ENCODE measurements at regions not wholly inside any gene's neighbourhood (a gene's known extent, or its start where the extent isn't known, plus 50 kb on each side); places are given as distances from the start of the nearest gene placed in this dataset.
A peak's percentile ranks its signal among the peaks of the same experiment; 100 is the strongest.

- Histone ChIP-seq H3K4me3 (ENCODE audit: control insufficient read depth in 2 of 3, extremely low read depth in 1 of 3, insufficient read depth in 2 of 3, low read depth in 1 of 3, low read length in 3 of 3) (no peak overlapping the region), H3K9me3 (ENCODE audit: control insufficient read depth, low read depth, low read length) (no peaks in the 10 kb centered on the region), H2AFZ (ENCODE audit: control insufficient read depth, low read length) (no peak overlapping the region), H4K20me1 (ENCODE audit: control insufficient read depth, extremely low read depth, insufficient read depth, low read length) (no peaks in the 10 kb centered on the region), H3K9ac (ENCODE audit: control insufficient read depth, extremely low read depth, insufficient read depth, low read length) (no peak overlapping the region), H3K4me2 (ENCODE audit: control insufficient read depth, extremely low read depth, insufficient read depth, low read depth, low read length) (no peak overlapping the region), H3K27ac (ENCODE audit: control insufficient read depth, insufficient read depth, low read length) (no peak overlapping the region), H3K27me3 (ENCODE audit: control insufficient read depth, extremely low read depth, insufficient read depth, low read length) (no peaks in the 10 kb centered on the region), H3K4me1 (ENCODE audit: control insufficient read depth, extremely low read depth, insufficient read depth, low read length) (no peaks in the 10 kb centered on the region), H3K9me1 (ENCODE audit: control insufficient read depth, extremely low read depth, insufficient read depth, low read length) (no peaks in the 10 kb centered on the region), H3K79me2 (ENCODE audit: control insufficient read depth, insufficient read depth, low read length) (no peaks in the 10 kb centered on the region), H3K36me3 (ENCODE audit: control insufficient read depth in 2 of 2, extremely low read depth in 1 of 2, insufficient read depth in 2 of 2, low read length in 2 of 2) (no peaks in the 10 kb centered on the region)
- dilution Hi-C loops (cut with MboI; ENCODE audit: extremely low pct_ligation_motif_present, low sequenced_read_pairs): no loop called here
- DNase-seq (ENCODE audit: low read depth, low spot score) (no peak), FAIRE-seq (peak; percentile 58)
- TF ChIP-seq, protein P1, sequence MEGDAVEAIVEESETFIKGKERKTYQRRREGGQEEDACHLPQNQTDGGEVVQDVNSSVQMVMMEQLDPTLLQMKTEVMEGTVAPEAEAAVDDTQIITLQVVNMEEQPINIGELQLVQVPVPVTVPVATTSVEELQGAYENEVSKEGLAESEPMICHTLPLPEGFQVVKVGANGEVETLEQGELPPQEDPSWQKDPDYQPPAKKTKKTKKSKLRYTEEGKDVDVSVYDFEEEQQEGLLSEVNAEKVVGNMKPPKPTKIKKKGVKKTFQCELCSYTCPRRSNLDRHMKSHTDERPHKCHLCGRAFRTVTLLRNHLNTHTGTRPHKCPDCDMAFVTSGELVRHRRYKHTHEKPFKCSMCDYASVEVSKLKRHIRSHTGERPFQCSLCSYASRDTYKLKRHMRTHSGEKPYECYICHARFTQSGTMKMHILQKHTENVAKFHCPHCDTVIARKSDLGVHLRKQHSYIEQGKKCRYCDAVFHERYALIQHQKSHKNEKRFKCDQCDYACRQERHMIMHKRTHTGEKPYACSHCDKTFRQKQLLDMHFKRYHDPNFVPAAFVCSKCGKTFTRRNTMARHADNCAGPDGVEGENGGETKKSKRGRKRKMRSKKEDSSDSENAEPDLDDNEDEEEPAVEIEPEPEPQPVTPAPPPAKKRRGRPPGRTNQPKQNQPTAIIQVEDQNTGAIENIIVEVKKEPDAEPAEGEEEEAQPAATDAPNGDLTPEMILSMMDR (optimal IDR thresholded peaks at IDR 0.05 in 1 of 3, IDR thresholded peaks at IDR 0.05 in 1 of 3, conservative IDR thresholded peaks at IDR 0.05 in 1 of 3; ENCODE audit: extremely low read depth in 1 of 3, insufficient read depth in 2 of 3, low read length in 3 of 3): no peak
- TF ChIP-seq EZH2 (IDR thresholded peaks at IDR 0.05; ENCODE audit: low read length): no peak
Measured at GRCh38 chr20:12729326-12729725, 279.4 kb upstream of the SPTLC3 start.

- Histone ChIP-seq H3K9me3 (ENCODE audit: control insufficient read depth, low read depth, low read length) (no peaks in the 10 kb centered on the region), H4K20me1 (ENCODE audit: control insufficient read depth, extremely low read depth, insufficient read depth, low read length) (no peaks in the 10 kb centered on the region), H3K4me1 (ENCODE audit: control insufficient read depth, extremely low read depth, insufficient read depth, low read length) (no peaks in the 10 kb centered on the region), H2AFZ (ENCODE audit: control insufficient read depth, low read length) (no peak overlapping the region), H3K36me3 (ENCODE audit: control insufficient read depth in 2 of 2, extremely low read depth in 1 of 2, insufficient read depth in 2 of 2, low read length in 2 of 2) (no peaks in the 10 kb centered on the region), H3K27me3 (ENCODE audit: control insufficient read depth, extremely low read depth, insufficient read depth, low read length) (no peaks in the 10 kb centered on the region), H3K4me3 (ENCODE audit: control insufficient read depth in 2 of 3, extremely low read depth in 1 of 3, insufficient read depth in 2 of 3, low read depth in 1 of 3, low read length in 3 of 3) (no peak overlapping the region), H3K27ac (ENCODE audit: control insufficient read depth, insufficient read depth, low read length) (no peak overlapping the region), H3K4me2 (ENCODE audit: control insufficient read depth, extremely low read depth, insufficient read depth, low read depth, low read length) (no peak overlapping the region), H3K9ac (ENCODE audit: control insufficient read depth, extremely low read depth, insufficient read depth, low read length) (no peak overlapping the region), H3K79me2 (ENCODE audit: control insufficient read depth, insufficient read depth, low read length) (no peaks in the 10 kb centered on the region), H3K9me1 (ENCODE audit: control insufficient read depth, extremely low read depth, insufficient read depth, low read length) (no peaks in the 10 kb centered on the region)
- DNase-seq (ENCODE audit: low read depth, low spot score) (no peak), FAIRE-seq (no peak)
- dilution Hi-C loops (cut with MboI; ENCODE audit: extremely low pct_ligation_motif_present, low sequenced_read_pairs): no loop called here
- no peak for TF ChIP-seq EZH2 (IDR thresholded peaks at IDR 0.05; ENCODE audit: low read length)
- TF ChIP-seq, protein P1 (optimal IDR thresholded peaks at IDR 0.05 in 1 of 3, IDR thresholded peaks at IDR 0.05 in 1 of 3, conservative IDR thresholded peaks at IDR 0.05 in 1 of 3; ENCODE audit: extremely low read depth in 1 of 3, insufficient read depth in 2 of 3, low read length in 3 of 3): no peak
Measured at GRCh38 chr20:12733811-12734210, 275.0 kb upstream of the SPTLC3 start.
